HCT116 (cell line): ENCODE measurements at regions not wholly inside any gene's neighbourhood (a gene's known extent, or its start where the extent isn't known, plus 50 kb on each side); places are given as distances from the start of the nearest gene placed in this dataset.

Experiments used
- CEBPB ChIP-seq: IDR thresholded peaks from 2 replicates; pipeline ENCODE4 v1.6.1; 2012; ENCODE audit warnings: low read depth
- CTCF ChIP-seq, 3 experiments: fragments of 200-600 bp in 1 of 3; sonication (generic) in 1 of 3; IDR thresholded peaks in 2 of 3; conservative IDR thresholded peaks in 1 of 3; 2 replicates each; pipeline ENCODE4 v1.5.1; 2012 to 2017; ENCODE audit warnings: low read depth in 2 of 3, low read length in 2 of 3, antibody characterized with exemption in 1 of 3, borderline replicate concordance in 1 of 3, control low read depth in 1 of 3, mild to moderate bottlenecking in 1 of 3, mixed read lengths in 1 of 3, mixed run types in 1 of 3, moderate library complexity in 1 of 3; ENCODE audit not compliant: insufficient read depth in 1 of 3
- ELF1 ChIP-seq: IDR thresholded peaks from 2 replicates; pipeline ENCODE4 v1.6.1; 2012; ENCODE audit warnings: low read depth, borderline replicate concordance
- EZH2 ChIP-seq: fragments of 200-600 bp; sonication (generic); IDR thresholded peaks from 2 replicates; pipeline ENCODE4 v1.6.1; 2017; ENCODE audit warnings: antibody characterized with exemption, mixed run types
- EZH2phosphoT487 ChIP-seq: fragments of 200-600 bp; IDR thresholded peaks from 2 replicates; pipeline ENCODE4 v1.6.1; 2018; ENCODE audit warnings: antibody characterized with exemption, borderline replicate concordance
- FOSL1 ChIP-seq: IDR thresholded peaks from 2 replicates; pipeline ENCODE4 v1.6.1; 2012; ENCODE audit warnings: low read depth
- MAX ChIP-seq: IDR thresholded peaks from 2 replicates; pipeline ENCODE4 v1.6.1; 2012
- POLR2A ChIP-seq: IDR thresholded peaks from 2 replicates; pipeline ENCODE4 v1.7.0; 2011; ENCODE audit warnings: borderline replicate concordance; ENCODE audit not compliant: insufficient read depth, insufficient read length; ENCODE audit errors: extremely low read depth
- POLR2AphosphoS5 ChIP-seq: IDR thresholded peaks from 2 replicates; pipeline ENCODE4 v1.6.1; 2011; ENCODE audit warnings: mild to moderate bottlenecking, low read depth, low read length, moderate library complexity
- SP1 ChIP-seq: IDR thresholded peaks from 2 replicates; pipeline ENCODE4 v1.6.1; 2012; ENCODE audit warnings: low read depth
- ZNF274 ChIP-seq: fragments of 200-500 bp; sonication (Bioruptor generic); IDR thresholded peaks from 2 replicates; pipeline ENCODE4 v1.6.1; 2014; ENCODE audit warnings: mild to moderate bottlenecking, low read depth, low read length, inconsistent platforms
- TF ChIP-seq, protein P1 (sequence below): IDR thresholded peaks from 2 replicates; pipeline ENCODE4 v1.6.1; 2012

- TF ChIP-seq CTCF (IDR thresholded peaks at IDR 0.05 in 2 of 3, conservative IDR thresholded peaks at IDR 0.05 in 1 of 3; ENCODE audit: borderline replicate concordance in 1 of 3, insufficient read depth in 1 of 3, low read depth in 2 of 3, low read length in 2 of 3), result no peak
- TF ChIP-seq EZH2phosphoT487, result no peak
- no peak for TF ChIP-seq MAX
- no peak for TF ChIP-seq ZNF274
- no peak for TF ChIP-seq ELF1
- TF ChIP-seq POLR2A, result no peak
- TF ChIP-seq CEBPB, result no peak
- TF ChIP-seq SP1, result no peak
- no peak for TF ChIP-seq EZH2
- TF ChIP-seq POLR2AphosphoS5, result no peak
- no peak for TF ChIP-seq FOSL1
- TF ChIP-seq, protein P1, sequence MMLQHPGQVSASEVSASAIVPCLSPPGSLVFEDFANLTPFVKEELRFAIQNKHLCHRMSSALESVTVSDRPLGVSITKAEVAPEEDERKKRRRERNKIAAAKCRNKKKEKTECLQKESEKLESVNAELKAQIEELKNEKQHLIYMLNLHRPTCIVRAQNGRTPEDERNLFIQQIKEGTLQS, result no peak
These were observed 523.9 kb upstream of the AGTR1 start for GRCh38 chr3:148173851-148174250.
